Left ventricle myocardium superior (tissue), 1 donor: ENCODE measurements at regions not wholly inside any gene's neighbourhood (a gene's known extent, or its start where the extent isn't known, plus 50 kb on each side); places are given as distances from the start of the nearest gene placed in this dataset.
A peak's percentile ranks its signal among the peaks of the same experiment; 100 is the strongest.

ENCODE experiments used
- ATAC-seq: fragments of 200-7000 bp; cut with Tn5 transposase; one replicate; pipeline ENCODE4 v1.9.1; 2020; ENCODE audit warnings: mild to moderate bottlenecking, moderate library complexity
- DNase-seq: peaks from one replicate; pipeline ENCODE4 v3.0.0-alpha.2; 2020
- intact Hi-C: fragments of 100-400 bp; cut with micrococcal nuclease; formaldehyde crosslinking; loops from one replicate; pipeline ENCODE4 v1.11.0; 2022
- donor health status: DM: no; HTN: yes; CAD: no; lungs with severe emphysema.

DNA sequence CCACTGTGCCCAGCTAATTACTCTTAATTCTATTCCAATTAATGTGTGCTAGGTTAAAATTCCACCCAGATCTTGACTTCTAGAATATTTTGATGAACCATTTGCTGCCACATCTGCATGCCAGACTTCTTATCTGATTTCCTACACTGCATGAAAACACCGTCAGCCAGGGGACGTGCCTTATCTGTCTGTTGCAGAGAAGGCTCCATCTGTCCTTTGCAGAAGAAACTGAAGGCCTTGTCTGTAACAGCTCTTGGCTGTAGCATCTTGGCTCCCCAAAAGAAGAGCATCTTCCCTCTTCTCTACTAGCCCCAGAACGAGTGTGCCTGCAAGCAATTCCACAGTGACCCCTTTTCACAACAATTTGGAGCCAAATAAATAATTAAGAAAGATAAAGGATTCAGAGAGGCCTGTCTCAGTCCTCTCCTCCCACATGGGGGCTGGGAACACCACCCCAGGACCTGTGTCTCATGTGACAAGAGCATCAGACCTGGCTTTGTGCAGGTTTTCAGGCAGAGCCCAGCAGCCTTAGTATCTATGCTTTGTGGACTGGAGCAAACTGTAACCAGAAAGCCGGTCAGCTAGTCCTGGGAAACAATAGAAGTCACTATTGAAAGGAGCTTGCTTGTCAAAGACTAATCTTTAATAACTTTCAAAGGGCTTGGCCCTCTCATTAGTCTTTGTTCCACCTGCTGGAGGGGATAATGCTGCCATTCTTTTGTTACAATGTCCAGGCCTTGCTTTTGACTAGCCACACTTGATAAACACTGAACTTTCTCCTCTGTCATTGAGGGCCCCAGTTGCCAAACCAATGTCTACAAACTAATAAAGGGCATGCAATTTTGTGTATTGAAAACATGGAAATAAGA is 84.0 kb upstream of the NEUROD1 start:
- intact Hi-C loops, result no loop called here
- no peak for ATAC-seq
- DNase-seq, result no peak

DNA sequence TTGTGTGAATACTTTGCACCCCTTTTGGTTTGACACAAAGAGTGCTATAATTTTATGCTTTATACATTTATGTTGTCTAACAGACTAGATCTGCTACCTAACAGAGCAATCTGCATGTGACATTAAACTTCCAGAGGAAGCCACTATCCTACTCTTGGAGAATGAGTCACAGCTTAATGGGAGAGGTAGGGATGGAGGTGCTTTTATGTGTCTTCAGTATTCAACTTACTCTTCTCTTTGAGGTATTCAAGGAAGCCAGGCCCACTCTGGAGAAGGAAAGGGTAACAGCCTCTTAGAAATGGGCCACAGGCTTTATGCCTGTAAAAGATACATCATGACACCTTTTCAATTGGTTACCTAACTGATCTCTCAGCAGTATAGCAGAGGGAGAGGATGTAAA is 85.8 kb upstream of the NEUROD1 start:
- ATAC-seq (no peak), DNase-seq (no peak)
- intact Hi-C loops, result no loop called here

DNA sequence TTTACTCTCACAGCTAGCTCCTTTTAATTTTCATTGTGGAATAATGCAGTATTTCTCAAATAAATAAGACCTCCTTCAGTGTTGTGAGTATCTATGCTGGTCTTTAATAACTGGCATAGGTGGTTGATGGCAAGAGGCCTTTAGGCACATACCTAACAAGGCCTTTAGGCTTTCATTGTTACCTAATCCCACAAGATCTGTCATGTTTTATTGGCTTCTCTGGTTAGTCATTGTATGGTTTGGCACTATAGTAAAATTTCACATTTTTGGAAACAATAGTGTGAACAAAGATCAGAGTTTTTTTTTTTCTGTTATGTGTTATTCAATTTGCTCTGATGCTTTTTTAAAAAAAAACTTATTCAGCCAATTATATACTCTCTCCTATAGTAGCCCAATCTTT is 89.8 kb upstream of the NEUROD1 start:
- DNase-seq, result no peak
- intact Hi-C loops, result no loop called here
- ATAC-seq, result no peak

DNA sequence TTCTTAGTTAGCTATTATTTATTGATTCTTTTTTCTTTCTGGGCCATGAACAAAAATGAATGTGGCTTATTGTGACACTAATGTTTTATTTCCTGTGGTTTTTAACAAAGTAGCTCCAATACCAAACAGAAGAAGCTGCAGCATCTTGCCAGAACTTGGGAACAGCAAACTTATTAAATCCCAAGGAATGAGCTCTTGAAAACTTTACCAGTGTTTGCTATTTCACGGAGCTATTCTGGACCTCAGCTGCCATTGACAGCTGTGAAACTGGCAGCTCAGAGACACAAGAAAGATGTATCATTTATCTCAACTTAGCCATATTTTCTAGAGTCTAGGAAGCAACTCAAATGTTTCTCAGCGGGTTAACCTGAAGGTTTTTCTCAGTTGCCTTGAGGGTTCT is 91.0 kb upstream of the NEUROD1 start:
- ATAC-seq (no peak), DNase-seq (no peak)
- intact Hi-C loops, result no loop called here

DNA sequence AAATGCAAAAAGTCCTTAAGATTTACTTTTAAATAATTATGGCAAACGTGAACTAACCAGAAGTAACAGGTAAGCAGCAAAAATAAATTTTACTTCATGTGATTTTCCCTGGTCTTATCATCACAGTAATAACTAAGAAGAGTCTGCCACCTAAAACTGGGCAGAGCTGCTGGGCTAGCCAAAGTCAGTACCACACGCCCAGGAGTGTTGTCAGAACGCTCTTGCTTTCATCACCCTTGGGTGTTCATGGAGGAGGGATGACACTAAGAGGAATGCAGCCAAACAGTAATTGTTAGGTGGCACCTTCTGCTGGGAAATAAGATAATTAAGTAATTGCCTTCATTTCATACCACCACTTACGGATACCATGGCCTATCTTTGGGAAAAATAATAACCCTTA is 92.0 kb upstream of the NEUROD1 start:
- DNase-seq (no peak), ATAC-seq (peak; percentile 50)
- intact Hi-C loops, result no loop called here

DNA sequence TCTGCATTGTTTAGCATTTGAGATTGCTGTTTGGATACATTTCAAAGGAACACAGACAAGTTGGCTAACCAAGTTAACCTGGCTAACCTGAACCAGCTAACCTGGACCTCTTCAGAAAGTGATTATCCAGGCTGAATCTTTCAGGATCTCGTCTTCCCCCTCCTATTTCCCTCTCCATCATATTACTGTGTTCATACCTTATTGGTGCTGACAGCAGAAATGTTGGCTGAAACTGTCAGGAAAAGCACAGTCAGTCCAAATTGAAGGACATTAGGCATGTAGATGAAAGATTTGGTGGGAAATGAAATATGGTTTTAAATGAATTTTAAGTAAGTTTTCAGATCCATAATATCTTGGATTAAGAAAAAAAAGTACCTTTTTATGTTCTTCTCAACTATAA is 92.5 kb upstream of the NEUROD1 start:
- ATAC-seq, result no peak
- intact Hi-C loops, result no loop called here
- no peak for DNase-seq

DNA sequence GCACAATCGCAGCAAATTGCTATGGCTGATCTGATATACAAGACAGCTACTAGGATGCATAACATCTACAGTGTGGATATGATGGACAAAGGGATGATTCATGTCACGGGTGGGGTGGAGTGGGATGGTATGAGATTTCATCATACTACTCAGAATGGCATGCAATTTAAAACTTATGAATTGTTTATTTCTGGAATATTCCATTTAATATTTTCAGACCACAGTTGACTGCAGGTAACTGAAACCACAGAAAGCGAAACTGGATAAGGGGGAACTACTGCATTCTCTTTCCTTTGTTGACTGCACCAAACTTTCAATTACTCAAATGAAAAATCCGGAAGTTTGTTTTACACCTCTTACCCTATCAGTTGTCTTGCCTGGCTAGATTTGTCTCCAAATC is 94.4 kb upstream of the NEUROD1 start:
- DNase-seq (no peak), ATAC-seq (no peak)
- intact Hi-C loops, result no loop called here

DNA sequence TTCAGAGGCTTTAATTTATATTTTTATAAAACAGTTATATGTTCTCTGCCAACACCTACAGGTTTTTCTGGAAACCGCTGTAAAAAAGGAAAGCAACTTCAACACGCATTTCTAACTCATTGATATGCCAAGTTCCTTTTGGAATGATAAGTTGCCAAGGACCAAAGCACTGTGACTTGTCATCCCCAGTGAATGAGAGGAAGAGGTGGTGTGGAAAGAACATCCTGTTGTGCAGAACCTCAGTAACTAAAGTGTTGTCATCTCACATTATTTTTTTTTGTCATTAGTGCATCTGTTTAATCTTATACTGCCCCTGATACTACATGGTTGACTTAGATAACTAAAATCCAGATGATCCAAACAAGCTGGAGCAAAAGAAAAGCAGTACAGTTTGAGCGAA is 96.0 kb upstream of the NEUROD1 start:
- ATAC-seq, result no peak
- no peak for DNase-seq
- intact Hi-C loops, result no loop called here

DNA sequence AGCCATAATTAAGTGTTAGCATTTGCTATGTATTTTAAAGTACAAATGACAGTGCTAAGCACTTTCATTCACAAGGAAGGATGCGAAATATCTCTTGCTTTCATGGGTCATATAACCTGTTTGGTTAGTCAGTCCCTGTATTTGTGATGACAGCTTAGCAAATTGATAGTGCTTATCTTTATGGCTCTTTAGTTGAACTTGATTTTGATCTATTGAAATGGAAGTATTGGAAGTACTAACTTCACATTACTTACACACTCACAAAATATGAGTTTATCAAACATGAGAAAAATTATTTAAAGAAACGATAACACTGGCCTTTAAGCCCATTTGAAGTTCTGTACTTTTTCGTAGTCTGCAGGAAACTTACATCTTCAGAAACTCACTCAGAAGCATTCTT is 97.4 kb upstream of the NEUROD1 start:
- intact Hi-C loops, result no loop called here
- no peak for ATAC-seq
- no peak for DNase-seq

DNA sequence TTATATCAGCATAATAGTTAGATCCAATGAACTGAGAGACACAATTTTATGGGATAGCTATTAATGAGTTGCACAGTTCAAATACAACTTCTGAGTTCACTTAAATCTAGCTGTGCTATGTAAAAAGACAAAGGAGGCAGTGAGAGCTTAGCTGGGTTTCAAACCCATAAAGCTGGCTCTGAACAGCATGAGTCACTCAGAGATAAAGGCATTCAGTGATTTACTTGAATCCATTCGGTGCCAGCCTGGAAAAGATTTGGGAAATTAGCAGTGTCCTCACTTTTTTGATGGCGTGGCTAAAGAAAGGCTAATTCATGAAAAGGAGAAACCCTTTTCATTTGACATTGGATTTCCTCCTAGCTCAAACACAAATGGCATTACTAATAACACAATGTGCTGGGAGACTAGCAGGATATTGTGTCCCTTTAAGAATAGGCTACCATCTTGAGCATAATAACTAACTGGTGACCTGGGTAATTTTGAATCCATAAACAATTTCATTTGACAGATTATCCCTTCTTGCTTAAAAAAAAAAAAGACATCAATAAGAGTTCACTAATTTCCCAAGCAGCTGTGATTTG is 98.4 kb upstream of the NEUROD1 start:
- intact Hi-C loops, result no loop called here
- ATAC-seq (no peak), DNase-seq (no peak)

DNA sequence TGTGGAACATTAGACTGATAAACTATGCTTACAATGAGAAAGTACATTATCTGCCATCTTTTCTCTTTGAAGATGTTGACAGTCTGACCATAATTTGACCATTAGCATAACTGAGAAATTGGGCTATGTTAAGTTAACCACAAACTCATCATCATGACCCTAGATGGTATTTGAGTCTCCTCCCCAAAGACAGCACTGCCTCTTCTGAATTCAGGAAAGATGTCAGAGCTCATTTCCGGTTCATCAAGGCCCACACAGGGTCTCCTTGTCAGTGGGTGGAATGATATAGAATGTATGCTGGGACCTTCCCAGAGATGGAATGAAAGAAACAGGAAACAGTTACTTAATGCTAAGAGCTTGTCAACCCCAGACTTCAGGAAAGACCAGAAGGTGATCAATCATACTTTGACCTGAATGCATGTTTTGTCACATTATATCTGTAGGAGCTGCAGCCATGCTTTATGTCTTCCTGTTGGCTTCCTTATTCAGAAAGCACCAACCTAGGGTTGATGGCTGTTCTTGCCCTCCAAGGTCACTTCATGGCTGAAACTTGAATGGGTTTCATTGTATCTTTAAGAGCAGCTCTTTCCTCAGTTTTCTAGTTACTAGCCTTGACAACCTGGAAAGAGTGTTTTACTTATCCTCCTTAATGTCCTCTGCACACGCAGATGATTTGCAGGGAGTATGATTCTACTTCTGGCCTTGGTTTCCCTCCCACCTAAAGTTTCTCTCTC is 99.1 kb upstream of the NEUROD1 start:
- ATAC-seq (no peak), DNase-seq (no peak)
- intact Hi-C loops, result no loop called here

DNA sequence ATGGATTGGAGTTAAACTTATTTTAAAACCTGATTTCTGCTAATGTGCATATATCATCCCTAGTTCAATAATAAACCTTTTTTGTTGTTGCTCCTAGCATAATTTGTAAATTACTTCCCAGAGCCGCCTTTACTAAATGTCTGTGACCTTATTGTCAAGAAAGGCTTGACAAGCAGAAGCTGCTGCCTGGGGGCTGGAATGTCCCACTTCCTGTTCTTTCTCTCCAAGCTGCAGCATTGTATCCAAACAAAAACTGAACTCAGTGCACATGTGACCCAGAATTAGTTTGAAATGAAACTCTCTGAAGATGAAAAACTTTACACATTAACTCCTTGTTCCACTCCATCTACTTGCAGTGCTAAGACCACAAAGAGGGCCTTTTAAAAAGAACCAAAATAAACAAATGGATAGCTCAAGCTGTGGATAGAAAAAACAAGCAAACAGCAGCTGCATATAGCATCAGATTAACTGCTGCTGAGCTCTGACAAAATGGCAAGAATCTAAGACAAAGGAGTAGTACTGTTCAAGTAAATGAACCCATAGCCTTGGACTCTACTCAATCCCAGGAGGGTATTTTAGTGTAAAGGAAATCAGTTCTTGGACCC is 99.8 kb upstream of the NEUROD1 start:
- intact Hi-C loops, result no loop called here
- ATAC-seq (peak; percentile 31), DNase-seq (no peak)

DNA sequence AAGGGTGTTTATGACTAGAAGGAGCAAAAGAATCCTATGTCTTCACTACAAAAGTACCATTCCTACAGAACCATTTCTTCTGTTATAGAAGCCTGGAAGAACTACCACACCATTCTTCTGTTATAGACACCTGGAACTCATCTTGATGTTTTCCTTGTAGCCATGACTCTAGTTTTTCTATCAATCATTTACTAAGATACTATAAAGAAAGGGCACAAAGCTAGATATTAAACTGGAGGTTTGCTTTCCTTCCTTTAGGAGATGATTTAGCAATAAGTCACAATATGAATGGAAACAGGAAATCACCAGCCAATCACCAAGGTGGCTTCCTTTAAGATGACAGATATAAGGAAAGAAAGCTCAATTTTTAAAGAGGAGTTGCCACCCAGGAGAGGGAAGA is 100.3 kb upstream of the NEUROD1 start:
- no peak for ATAC-seq
- no peak for DNase-seq
- intact Hi-C loops, result no loop called here

DNA sequence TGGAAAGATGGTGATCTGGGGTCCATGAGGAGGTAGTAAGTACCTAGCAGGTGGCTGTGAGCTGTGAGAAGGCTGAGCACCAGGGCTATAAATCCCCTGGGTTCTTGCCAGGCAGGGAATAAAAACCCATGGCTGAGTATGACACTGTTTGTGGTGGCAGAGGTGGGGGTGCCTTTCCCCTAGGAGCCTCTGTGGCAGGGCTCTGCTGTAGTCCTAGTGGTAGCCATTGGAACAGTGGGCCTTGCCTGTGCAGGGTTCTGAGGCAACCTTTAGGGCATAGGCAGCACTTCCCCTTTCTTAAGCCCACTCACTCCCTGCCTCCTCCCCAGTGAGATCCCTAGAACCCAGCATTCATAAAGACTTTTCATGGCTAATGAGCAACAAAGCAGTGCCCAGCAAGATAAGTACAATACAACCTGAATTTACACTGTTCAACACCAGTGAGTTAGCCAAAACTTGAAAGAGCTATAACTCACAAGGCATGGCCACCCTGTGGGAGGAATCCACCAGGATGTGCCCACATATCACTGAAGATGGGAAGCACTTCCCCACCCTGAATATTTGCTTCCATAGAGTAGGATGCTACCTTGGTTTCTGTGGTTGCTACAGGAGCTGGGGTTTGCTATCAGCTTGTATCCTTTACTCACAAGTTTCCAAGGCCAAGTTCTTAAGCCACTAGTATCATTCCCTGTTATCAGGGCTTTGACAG is 100.9 kb upstream of the NEUROD1 start:
- no peak for ATAC-seq
- DNase-seq, result no peak
- intact Hi-C loops, result no loop called here

DNA sequence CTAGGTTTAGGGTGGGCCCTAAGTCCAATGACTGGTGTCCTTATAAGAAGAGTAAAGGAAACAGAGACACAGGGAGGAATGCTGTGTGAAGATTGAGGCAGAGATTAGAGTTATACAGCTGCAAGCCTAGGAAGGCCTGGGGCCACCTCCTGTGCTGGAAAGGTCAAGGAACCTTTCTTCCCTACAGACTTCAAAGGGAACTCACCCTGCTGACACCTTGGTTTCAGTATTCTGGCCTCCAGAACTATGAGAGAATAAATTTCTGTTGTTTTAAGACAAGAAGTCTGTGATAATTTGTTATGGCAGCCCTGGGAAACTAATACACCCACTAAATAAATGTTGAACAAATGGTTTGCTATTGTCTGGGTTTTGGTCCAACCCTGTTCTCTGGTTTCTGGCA is 102.3 kb upstream of the NEUROD1 start:
- ATAC-seq, result no peak
- intact Hi-C loops, result no loop called here
- no peak for DNase-seq

DNA sequence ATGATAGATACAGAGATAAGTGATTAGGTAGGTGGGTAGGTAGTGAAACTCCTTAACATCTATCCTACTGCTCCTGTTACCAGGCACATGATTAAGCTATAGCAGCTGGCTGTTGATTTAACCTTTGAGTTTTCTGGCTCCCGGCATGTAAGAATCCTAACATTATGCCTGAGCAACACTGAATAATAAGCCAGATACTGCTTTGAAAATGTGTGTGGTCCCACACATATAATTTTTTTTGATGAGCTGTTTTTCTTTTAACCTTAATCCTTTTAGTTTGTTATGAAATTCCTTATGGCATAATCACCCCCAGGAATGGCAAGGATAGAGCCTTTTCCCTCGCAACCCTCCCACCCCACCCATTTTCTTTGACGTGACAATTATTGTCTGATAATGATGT is 104.2 kb upstream of the NEUROD1 start:
- intact Hi-C loops, result no loop called here
- no peak for DNase-seq
- ATAC-seq, result no peak

DNA sequence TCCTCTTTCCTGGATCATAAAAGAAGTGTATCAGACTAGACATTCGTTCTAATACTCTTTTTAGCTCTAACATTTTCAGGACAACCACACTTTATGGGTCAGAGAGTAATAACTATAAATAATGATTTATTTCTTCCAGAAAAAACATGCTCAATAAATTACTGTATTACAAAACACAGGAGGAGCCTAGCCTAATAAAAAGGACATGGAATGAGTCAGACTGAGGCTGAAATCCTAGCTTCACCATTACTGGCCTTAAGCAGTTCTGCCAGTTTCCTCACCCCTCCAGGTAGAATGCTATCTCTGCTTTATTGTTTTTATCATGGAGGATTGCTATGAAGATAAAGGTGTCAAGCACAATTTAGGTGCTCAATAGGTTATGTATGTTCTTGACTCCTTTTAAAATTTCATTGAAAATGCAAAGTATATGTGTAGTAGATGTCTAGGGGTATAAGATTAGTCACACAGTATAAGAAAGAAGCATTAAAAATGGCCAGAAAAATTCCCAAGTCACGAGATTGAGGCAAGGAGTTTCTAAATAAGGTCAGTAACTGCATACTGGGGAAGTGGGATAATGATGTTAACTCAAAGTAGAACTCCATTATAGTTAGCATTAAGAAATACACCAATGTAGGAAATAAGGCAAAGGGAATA is 105.5 kb upstream of the NEUROD1 start:
- intact Hi-C loops, result no loop called here
- DNase-seq (no peak), ATAC-seq (no peak)

DNA sequence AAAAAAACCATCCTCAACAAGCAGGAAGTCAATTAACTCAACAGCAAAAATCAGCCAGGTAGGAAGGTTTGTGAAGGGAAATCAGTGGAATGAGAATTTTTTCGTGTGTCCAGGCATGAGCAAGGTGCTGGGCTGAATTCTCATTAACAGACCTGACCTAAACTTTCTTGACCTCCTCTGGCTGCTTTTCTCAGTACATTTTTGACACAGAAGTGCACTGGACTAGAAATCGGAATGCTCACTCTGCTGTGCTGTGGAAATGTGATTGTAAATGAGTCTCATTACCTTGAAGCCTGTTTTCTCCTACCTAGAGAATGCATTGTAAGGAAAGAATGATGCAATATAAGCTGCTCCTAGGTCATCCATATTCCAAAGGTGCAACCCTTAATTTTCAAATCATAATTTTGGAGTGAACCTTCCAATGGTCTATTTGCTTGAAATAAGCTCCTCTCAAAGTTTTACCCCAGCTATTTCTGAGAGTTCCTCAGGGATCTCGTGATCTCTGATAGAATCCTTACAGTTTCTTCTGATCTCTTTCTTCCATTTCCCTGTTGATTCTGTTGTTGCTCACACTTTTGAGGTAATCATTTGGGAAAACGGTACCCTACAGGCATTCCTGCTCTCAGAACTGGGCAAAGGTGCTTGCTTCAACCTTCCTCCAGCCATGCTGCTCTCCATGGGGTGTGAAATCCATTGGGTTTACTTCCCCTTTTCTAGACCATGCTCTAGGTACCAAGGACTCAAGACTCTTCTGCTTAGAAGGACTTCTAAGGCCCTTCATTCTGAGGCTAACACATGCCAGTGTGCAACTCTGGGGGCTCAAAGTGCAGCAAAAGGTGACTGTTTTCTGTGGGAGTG is 104.9 kb upstream of the ITPRID2 start:
- no peak for ATAC-seq
- DNase-seq, result no peak
- intact Hi-C loops, result no loop called here
